SK-N-SH (cell line): ENCODE measurements at regions not wholly inside any gene's neighbourhood (a gene's known extent, or its start where the extent isn't known, plus 50 kb on each side); places are given as distances from the start of the nearest gene placed in this dataset.

Experiments used
- CTCF ChIA-PET: fragments of 300-600, 350-600 bp; formaldehyde crosslinking; extraction: SDS; loops from one replicate; lab custom pipeline; 2021; lab: Yijun Ruan, JAX
- POLR2A ChIA-PET: fragments of 350-600 bp; sonication (Branson Sonifier 250); formaldehyde crosslinking; extraction: SDS; loops from one replicate; lab custom pipeline; 2020; ENCODE audit warnings: antibody characterized with exemption, inconsistent platforms; lab: Yijun Ruan, JAX
- DNase-seq: peaks from one replicate; pipeline ENCODE4 v3.0.0; 2012
- H2AFZ ChIP-seq: fragments of 200-600 bp; sonication (generic); 2 replicates; pipeline ENCODE4 v1.8.1; 2016; ENCODE audit warnings: antibody characterized with exemption, mild to moderate bottlenecking, low read depth
- H3F3A ChIP-seq: fragments of 200-600 bp; sonication (generic); replicated peaks from 2 replicates; pipeline ENCODE3; 2016; ENCODE audit warnings: antibody characterized with exemption, mild to moderate bottlenecking; ENCODE audit not compliant: insufficient read depth
- H3K27ac ChIP-seq, 2 experiments: fragments of 200-500 bp in 1 of 2; fragments of 200-600 bp in 1 of 2; sonication (Bioruptor generic) in 1 of 2; sonication (generic), shearing (Covaris generic) in 1 of 2; 2 replicates each; pipeline versions ENCODE4 v1.5.1 to v1.6.1; 2014 to 2016; ENCODE audit warnings: low read depth in 2 of 2, inconsistent platforms in 1 of 2, low read length in 1 of 2, mild to moderate bottlenecking in 1 of 2, mixed read lengths in 1 of 2
- H3K27me3 ChIP-seq: fragments of 200-600 bp; sonication (generic), shearing (Covaris generic); 2 replicates; pipeline ENCODE4 v1.6.1; 2016; ENCODE audit warnings: mixed run types; ENCODE audit not compliant: insufficient read depth
- H3K36me3 ChIP-seq, 2 experiments: fragments of 200-500 bp in 1 of 2; fragments of 200-600 bp in 1 of 2; sonication (Bioruptor generic) in 1 of 2; sonication (generic) in 1 of 2; replicated peaks in 1 of 2; 2 replicates each; pipeline versions ENCODE3 to v1.5.1; 2014 to 2016; ENCODE audit warnings: low read length in 1 of 2, mild to moderate bottlenecking in 1 of 2; ENCODE audit not compliant: insufficient read depth in 2 of 2, control insufficient read depth in 1 of 2
- H3K4me1 ChIP-seq, 2 experiments: fragments of 200-500 bp in 1 of 2; fragments of 200-600 bp in 1 of 2; sonication (Bioruptor generic) in 1 of 2; sonication (generic), shearing (Covaris generic) in 1 of 2; 2 replicates each; pipeline versions ENCODE4 v1.5.1 to v1.6.1; 2014 to 2016; ENCODE audit warnings: low read depth in 1 of 2, low read length in 1 of 2, mixed run types in 1 of 2; ENCODE audit not compliant: insufficient read depth in 2 of 2, control insufficient read depth in 1 of 2
- H3K4me2 ChIP-seq: fragments of 200-600 bp; sonication (generic), shearing (Covaris generic); 2 replicates; pipeline ENCODE4 v1.6.1; 2017; ENCODE audit warnings: mixed run types
- H3K4me3 ChIP-seq, 2 experiments: fragments of 200-500 bp in 1 of 2; fragments of 200-600 bp in 1 of 2; sonication (Bioruptor generic) in 1 of 2; sonication (generic), shearing (Covaris generic) in 1 of 2; 2 replicates each; pipeline versions ENCODE4 v1.5.1 to v1.8.1; 2014 to 2016; ENCODE audit warnings: low read depth in 2 of 2, inconsistent platforms in 1 of 2, low read length in 1 of 2, mild to moderate bottlenecking in 1 of 2, mixed read lengths in 1 of 2, moderate library complexity in 1 of 2
- H3K79me2 ChIP-seq: fragments of 200-600 bp; sonication (generic); 2 replicates; pipeline ENCODE4 v1.8.1; 2017; ENCODE audit warnings: mild to moderate bottlenecking; ENCODE audit not compliant: insufficient read depth
- H3K9ac ChIP-seq: fragments of 200-600 bp; sonication (generic); 2 replicates; pipeline ENCODE4 v1.6.1; 2017; ENCODE audit warnings: mixed run types
- H3K9me2 ChIP-seq: fragments of 200-600 bp; sonication (generic); 2 replicates; pipeline ENCODE4 v1.6.1; 2017; ENCODE audit warnings: mixed run types
- H3K9me3 ChIP-seq: fragments of 200-600 bp; sonication (generic); 2 replicates; pipeline ENCODE4 v1.6.1; 2017; ENCODE audit warnings: mixed run types, mild to moderate bottlenecking, moderate library complexity
- H4K20me1 ChIP-seq: fragments of 200-600 bp; sonication (generic); 2 replicates; pipeline ENCODE4 v1.6.1; 2017; ENCODE audit warnings: mild to moderate bottlenecking, mixed run types; ENCODE audit not compliant: insufficient read depth
- FOXM1 ChIP-seq: IDR thresholded peaks from 2 replicates; pipeline ENCODE4 v1.4.0; 2012; ENCODE audit warnings: low read depth, mild to moderate bottlenecking
- GATA2 ChIP-seq: sonication (generic); formaldehyde crosslinking; IDR thresholded peaks from 2 replicates; pipeline ENCODE4 v1.5.0; 2020; ENCODE audit warnings: mild to moderate bottlenecking, missing genetic modification reagents
- JUND ChIP-seq: IDR thresholded peaks from 2 replicates; pipeline ENCODE4 v1.4.0; 2012
- NFIC ChIP-seq: IDR thresholded peaks from 2 replicates; pipeline ENCODE4 v1.4.0; 2012; ENCODE audit warnings: borderline replicate concordance
- POLR2AphosphoS5 ChIP-seq: IDR thresholded peaks from 2 replicates; pipeline ENCODE4 v1.6.1; 2012; ENCODE audit warnings: low read depth, low read length
- RCOR1 ChIP-seq: fragments of 150-350 bp; IDR thresholded peaks from 2 replicates; pipeline ENCODE4 v1.6.1; 2017; ENCODE audit warnings: antibody characterized with exemption, low read length
- RXRA ChIP-seq: IDR thresholded peaks from 2 replicates; pipeline ENCODE4 v1.4.0; 2012; ENCODE audit warnings: low read depth, mild to moderate bottlenecking, borderline replicate concordance
- SMC3 ChIP-seq: IDR thresholded peaks from 2 replicates; pipeline ENCODE4 v1.6.1; 2012; ENCODE audit warnings: low read depth, low read length, improper control_type of control experiment
- TAF1 ChIP-seq: IDR thresholded peaks from 2 replicates; pipeline ENCODE4 v1.6.1; 2012; ENCODE audit warnings: low read depth, mild to moderate bottlenecking, low read length, moderate library complexity, borderline replicate concordance
- TCF12 ChIP-seq: IDR thresholded peaks from 2 replicates; pipeline ENCODE4 v1.4.0; 2012
- TEAD4 ChIP-seq: IDR thresholded peaks from 2 replicates; pipeline ENCODE4 v1.4.0; 2012; ENCODE audit warnings: mild to moderate bottlenecking, borderline replicate concordance; ENCODE audit not compliant: insufficient read depth
- YY1 ChIP-seq: IDR thresholded peaks from 2 replicates; pipeline ENCODE4 v1.4.0; 2012; ENCODE audit warnings: low read depth, mild to moderate bottlenecking
- WGBS: methylation state at CpG from one replicate; pipeline ENCODE4 v1.1.6; 2017; ENCODE audit warnings: low lambda C conversion rate; 5-methylcytosine and 5-hydroxymethylcytosine counted together
- TF ChIP-seq, protein P1 (sequence below): IDR thresholded peaks from 2 replicates; pipeline ENCODE4; 2012
- TF ChIP-seq, protein P2 (sequence below): fragments of 150-350 bp; IDR thresholded peaks from 2 replicates; pipeline ENCODE4 v1.6.1; 2016; ENCODE audit warnings: mild to moderate bottlenecking, low read depth, low read length
- TF ChIP-seq, protein P3 (sequence below): IDR thresholded peaks from 2 replicates; pipeline ENCODE4 v1.4.0; 2012; ENCODE audit warnings: low read depth
- TF ChIP-seq, protein P4 (sequence below): fragments of 150-350 bp; IDR thresholded peaks from 2 replicates; pipeline ENCODE4 v1.6.1; 2017; ENCODE audit warnings: antibody characterized with exemption, low read length, low read depth, borderline replicate concordance
- TF ChIP-seq, protein P5 (sequence below): IDR thresholded peaks from 2 replicates; pipeline ENCODE4 v1.6.1; 2012; ENCODE audit warnings: mild to moderate bottlenecking, low read depth, low read length, moderate library complexity
- TF ChIP-seq, protein P6 (sequence below): IDR thresholded peaks from 2 replicates; pipeline ENCODE4 v1.4.0; 2012; ENCODE audit warnings: low read depth, borderline replicate concordance

DNA sequence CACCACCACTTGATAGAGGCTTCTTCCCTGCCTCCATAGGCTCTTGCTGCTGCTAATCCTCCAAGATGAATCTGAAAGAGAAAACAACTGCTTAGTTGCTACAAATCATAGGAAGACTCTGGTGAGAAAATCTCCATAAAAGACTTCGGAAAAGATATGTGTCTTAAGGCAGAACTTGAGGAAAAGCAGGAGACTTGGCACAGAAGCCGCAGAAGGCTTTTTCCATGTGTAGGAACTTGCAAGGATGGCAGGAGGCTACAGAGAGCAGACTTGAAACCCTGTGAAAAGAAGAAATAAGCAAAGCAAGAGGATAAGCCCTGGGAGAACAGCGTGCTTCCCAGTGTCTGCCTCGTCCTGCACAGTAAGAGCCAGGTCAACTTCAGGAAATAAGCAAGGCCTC is 128.2 kb upstream of the NDUFV2 start (continued):
- no peak for TF ChIP-seq NFIC
- no peak for TF ChIP-seq RXRA
- TF ChIP-seq, protein P1, sequence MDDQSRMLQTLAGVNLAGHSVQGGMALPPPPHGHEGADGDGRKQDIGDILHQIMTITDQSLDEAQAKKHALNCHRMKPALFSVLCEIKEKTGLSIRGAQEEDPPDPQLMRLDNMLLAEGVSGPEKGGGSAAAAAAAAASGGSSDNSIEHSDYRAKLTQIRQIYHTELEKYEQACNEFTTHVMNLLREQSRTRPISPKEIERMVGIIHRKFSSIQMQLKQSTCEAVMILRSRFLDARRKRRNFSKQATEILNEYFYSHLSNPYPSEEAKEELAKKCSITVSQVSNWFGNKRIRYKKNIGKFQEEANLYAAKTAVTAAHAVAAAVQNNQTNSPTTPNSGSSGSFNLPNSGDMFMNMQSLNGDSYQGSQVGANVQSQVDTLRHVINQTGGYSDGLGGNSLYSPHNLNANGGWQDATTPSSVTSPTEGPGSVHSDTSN: no peak
- TF ChIP-seq, protein P2, sequence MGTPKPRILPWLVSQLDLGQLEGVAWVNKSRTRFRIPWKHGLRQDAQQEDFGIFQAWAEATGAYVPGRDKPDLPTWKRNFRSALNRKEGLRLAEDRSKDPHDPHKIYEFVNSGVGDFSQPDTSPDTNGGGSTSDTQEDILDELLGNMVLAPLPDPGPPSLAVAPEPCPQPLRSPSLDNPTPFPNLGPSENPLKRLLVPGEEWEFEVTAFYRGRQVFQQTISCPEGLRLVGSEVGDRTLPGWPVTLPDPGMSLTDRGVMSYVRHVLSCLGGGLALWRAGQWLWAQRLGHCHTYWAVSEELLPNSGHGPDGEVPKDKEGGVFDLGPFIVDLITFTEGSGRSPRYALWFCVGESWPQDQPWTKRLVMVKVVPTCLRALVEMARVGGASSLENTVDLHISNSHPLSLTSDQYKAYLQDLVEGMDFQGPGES: no peak
- no peak for TF ChIP-seq TCF12
- TF ChIP-seq POLR2AphosphoS5: no peak
- no peak for TF ChIP-seq YY1
- TF ChIP-seq, protein P3, sequence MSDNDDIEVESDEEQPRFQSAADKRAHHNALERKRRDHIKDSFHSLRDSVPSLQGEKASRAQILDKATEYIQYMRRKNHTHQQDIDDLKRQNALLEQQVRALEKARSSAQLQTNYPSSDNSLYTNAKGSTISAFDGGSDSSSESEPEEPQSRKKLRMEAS: no peak
- no peak for TF ChIP-seq TAF1
- TF ChIP-seq FOXM1: no peak
- TF ChIP-seq, protein P4, sequence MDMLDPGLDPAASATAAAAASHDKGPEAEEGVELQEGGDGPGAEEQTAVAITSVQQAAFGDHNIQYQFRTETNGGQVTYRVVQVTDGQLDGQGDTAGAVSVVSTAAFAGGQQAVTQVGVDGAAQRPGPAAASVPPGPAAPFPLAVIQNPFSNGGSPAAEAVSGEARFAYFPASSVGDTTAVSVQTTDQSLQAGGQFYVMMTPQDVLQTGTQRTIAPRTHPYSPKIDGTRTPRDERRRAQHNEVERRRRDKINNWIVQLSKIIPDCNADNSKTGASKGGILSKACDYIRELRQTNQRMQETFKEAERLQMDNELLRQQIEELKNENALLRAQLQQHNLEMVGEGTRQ: no peak

DNA sequence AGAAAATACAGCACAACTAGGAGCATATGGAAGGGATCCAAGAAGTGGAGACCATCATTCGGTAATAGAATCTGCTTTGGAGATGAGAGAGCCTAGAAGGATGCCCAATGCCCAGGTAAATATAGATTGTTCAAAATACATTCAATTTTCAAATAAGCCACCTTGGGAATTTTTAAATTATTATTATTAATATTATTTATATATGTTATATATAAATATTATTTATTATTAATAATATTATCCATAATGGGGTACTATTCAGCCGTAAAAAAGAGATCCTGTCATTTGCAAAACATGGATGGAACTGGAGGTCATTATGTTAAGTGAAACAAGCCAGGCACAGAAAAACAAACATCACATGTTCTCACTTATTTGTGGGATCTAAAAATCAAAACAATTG is 127.8 kb upstream of the NDUFV2 start:
- Histone ChIP-seq H3K9me2 (no peaks in the 10 kb centered on the region), H4K20me1 (no peaks in the 10 kb centered on the region), H3K4me2 (no peak overlapping the region), H3K27me3 (no peaks in the 10 kb centered on the region), H3K79me2 (no peaks in the 10 kb centered on the region), H3K36me3 (no peaks in the 10 kb centered on the region), H3F3A (peaks cover 6% of the 10 kb centered on the region), H3K9me3 (no peaks in the 10 kb centered on the region), H2AFZ (no peak overlapping the region), H3K4me1 (no peaks in the 10 kb centered on the region; a peak in 1 of 4 replicates), H3K27ac (no peak overlapping the region), H3K9ac (no peak overlapping the region), H3K4me3 (no peak overlapping the region)
- CTCF ChIA-PET: no interaction called here
- TF ChIP-seq, protein P1: no peak
- WGBS: 46% methylated on average over 2 of the region's 2 CpGs
- POLR2A ChIA-PET: no interaction called here
- no peak for DNase-seq

DNA sequence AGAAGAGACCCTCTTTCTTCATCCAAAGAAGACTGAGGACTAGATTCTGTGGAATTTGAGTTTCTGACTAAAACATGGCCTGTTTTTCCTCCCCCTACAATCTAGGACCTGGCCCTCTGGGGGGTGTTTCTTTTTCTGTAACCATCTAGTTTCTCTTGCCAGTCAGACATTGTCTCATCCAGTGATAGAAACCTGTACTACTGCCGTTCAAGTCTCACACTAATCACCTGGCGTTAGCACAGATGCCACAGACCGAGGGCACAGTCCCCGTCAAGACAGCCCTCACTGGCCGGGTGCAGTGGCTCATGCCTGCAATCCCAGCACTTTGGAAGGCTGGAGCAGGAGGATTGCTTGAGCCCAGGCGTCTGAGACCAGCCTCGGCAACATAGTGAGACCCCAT is 126.9 kb upstream of the NDUFV2 start:
- H3K79me2 ChIP-seq: no peaks in the 10 kb centered on the region
- H3F3A ChIP-seq: peaks cover 7% of the 10 kb centered on the region
- no peaks in the 10 kb centered on the region for H3K9me3 ChIP-seq
- POLR2A ChIA-PET: no interaction called here
- H2AFZ ChIP-seq: no peak overlapping the region
- DNase-seq: no peak
- H3K27me3 ChIP-seq: no peaks in the 10 kb centered on the region
- 74% methylated on average over 7 of the region's 7 CpGs for WGBS
- H3K4me2 ChIP-seq: no peak overlapping the region
- H3K36me3 ChIP-seq: no peaks in the 10 kb centered on the region
- H4K20me1 ChIP-seq: no peaks in the 10 kb centered on the region
- H3K9me2 ChIP-seq: no peaks in the 10 kb centered on the region
- no peak overlapping the region for H3K9ac ChIP-seq
- CTCF ChIA-PET: no interaction called here
- H3K27ac ChIP-seq: no peak overlapping the region
- no peak overlapping the region for H3K4me3 ChIP-seq
- no peaks in the 10 kb centered on the region for H3K4me1 ChIP-seq
- TF ChIP-seq GATA2 (CRISPR knock-in tag) (no peak), SMC3 (no peak), YY1 (no peak), TEAD4 (no peak), RCOR1 (no peak), JUND (no peak), POLR2AphosphoS5 (no peak), FOXM1 (no peak)
- TF ChIP-seq, protein P5, sequence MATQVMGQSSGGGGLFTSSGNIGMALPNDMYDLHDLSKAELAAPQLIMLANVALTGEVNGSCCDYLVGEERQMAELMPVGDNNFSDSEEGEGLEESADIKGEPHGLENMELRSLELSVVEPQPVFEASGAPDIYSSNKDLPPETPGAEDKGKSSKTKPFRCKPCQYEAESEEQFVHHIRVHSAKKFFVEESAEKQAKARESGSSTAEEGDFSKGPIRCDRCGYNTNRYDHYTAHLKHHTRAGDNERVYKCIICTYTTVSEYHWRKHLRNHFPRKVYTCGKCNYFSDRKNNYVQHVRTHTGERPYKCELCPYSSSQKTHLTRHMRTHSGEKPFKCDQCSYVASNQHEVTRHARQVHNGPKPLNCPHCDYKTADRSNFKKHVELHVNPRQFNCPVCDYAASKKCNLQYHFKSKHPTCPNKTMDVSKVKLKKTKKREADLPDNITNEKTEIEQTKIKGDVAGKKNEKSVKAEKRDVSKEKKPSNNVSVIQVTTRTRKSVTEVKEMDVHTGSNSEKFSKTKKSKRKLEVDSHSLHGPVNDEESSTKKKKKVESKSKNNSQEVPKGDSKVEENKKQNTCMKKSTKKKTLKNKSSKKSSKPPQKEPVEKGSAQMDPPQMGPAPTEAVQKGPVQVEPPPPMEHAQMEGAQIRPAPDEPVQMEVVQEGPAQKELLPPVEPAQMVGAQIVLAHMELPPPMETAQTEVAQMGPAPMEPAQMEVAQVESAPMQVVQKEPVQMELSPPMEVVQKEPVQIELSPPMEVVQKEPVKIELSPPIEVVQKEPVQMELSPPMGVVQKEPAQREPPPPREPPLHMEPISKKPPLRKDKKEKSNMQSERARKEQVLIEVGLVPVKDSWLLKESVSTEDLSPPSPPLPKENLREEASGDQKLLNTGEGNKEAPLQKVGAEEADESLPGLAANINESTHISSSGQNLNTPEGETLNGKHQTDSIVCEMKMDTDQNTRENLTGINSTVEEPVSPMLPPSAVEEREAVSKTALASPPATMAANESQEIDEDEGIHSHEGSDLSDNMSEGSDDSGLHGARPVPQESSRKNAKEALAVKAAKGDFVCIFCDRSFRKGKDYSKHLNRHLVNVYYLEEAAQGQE: no peak
- TF ChIP-seq, protein P6, sequence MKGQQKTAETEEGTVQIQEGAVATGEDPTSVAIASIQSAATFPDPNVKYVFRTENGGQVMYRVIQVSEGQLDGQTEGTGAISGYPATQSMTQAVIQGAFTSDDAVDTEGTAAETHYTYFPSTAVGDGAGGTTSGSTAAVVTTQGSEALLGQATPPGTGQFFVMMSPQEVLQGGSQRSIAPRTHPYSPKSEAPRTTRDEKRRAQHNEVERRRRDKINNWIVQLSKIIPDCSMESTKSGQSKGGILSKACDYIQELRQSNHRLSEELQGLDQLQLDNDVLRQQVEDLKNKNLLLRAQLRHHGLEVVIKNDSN: no peak
